ENCODE measurements at regions not wholly inside any gene's neighbourhood (a gene's known extent, or its start where the extent isn't known, plus 50 kb on each side); places are given as distances from the start of the nearest gene placed in this dataset.
A peak's percentile ranks its signal among the peaks of the same experiment; 100 is the strongest.

- H3K4me1 Mint-ChIP-seq: peaks cover 42% of the 10 kb centered on the region
- TF ChIP-seq TEAD4 (CRISPR knock-in tag; IDR thresholded peaks at IDR 0.05) (no peak), NR1H2 (CRISPR knock-in tag; IDR thresholded peaks at IDR 0.05) (no peak), EMX1 (CRISPR knock-in tag; IDR thresholded peaks at IDR 0.05) (no peak), CBFB (CRISPR knock-in tag; IDR thresholded peaks at IDR 0.05; ENCODE audit: low read depth) (no peak), MXD4 (CRISPR knock-in tag; IDR thresholded peaks at IDR 0.05; ENCODE audit: borderline replicate concordance) (no peak), ZNF396 (CRISPR knock-in tag; IDR thresholded peaks at IDR 0.05; ENCODE audit: borderline replicate concordance) (no peak), USF2 (CRISPR knock-in tag; IDR thresholded peaks at IDR 0.05) (no peak), ZNF232 (CRISPR knock-in tag; IDR thresholded peaks at IDR 0.05) (no peak), E2F4 (CRISPR knock-in tag; IDR thresholded peaks at IDR 0.05; ENCODE audit: borderline replicate concordance, low read depth) (no peak), JUN (CRISPR knock-in tag; IDR thresholded peaks at IDR 0.05) (no peak), MLX (CRISPR knock-in tag; IDR thresholded peaks at IDR 0.05) (no peak), ELF4 (CRISPR knock-in tag; IDR thresholded peaks at IDR 0.05; ENCODE audit: low read depth) (no peak), NFE2L1 (CRISPR knock-in tag; IDR thresholded peaks at IDR 0.05) (no peak), GABPB1 (CRISPR knock-in tag; IDR thresholded peaks at IDR 0.05) (no peak), PREB (CRISPR knock-in tag; IDR thresholded peaks at IDR 0.05; ENCODE audit: borderline replicate concordance) (no peak), IRF2 (CRISPR knock-in tag; IDR thresholded peaks at IDR 0.05; ENCODE audit: borderline replicate concordance, low read depth) (no peak), CDX4 (CRISPR knock-in tag; IDR thresholded peaks at IDR 0.05; ENCODE audit: borderline replicate concordance) (no peak), ARID4B (CRISPR knock-in tag; IDR thresholded peaks at IDR 0.05; ENCODE audit: borderline replicate concordance) (no peak)
- POLR2A ChIA-PET: interaction anchor here (0.7 kb wide), 1 partner anchor 10 kb away, joined by 3 read pairs; no protein-coding TSS in a partner anchor
- H3K27ac Mint-ChIP-seq: no peak overlapping the region
- DNase-seq (ENCODE audit: low spot score): peak; percentile 42
- peaks cover 18% of the 10 kb centered on the region for H3K9me3 Mint-ChIP-seq
- CTCF ChIA-PET: interaction anchor here (0.5 to 2.3 kb wide), 13 partner anchors 9 to 226 kb away, joined by 3 to 17 read pairs (median 5); no protein-coding TSS in a partner anchor
- peaks cover 34% of the 10 kb centered on the region for H3K36me3 Mint-ChIP-seq
- H3K27me3 Mint-ChIP-seq (ENCODE audit: low read depth): no peaks in the 10 kb centered on the region
- peak; percentile 72 for ATAC-seq
- H3K4me3 Mint-ChIP-seq: no peak overlapping the region
Observed at GRCh38 chr12:125198652-125199051, 133.4 kb downstream of the AACS start.
